ENCODE measurements at regions not wholly inside any gene's neighbourhood (a gene's known extent, or its start where the extent isn't known, plus 50 kb on each side); places are given as distances from the start of the nearest gene placed in this dataset.

GRCh38 chr5:62814991-62815390 is 236.4 kb downstream of the LRRC70 start:
- no peaks in the 10 kb centered on the region for H3K36me3 ChIP-seq (ENCODE audit: control insufficient read depth in 2 of 2, insufficient read depth in 2 of 2, low read length in 1 of 2)
- H4K20me1 ChIP-seq (ENCODE audit: control insufficient read depth, insufficient read depth) = no peaks in the 10 kb centered on the region
- TF ChIP-seq ATF2 (IDR thresholded peaks at IDR 0.05; ENCODE audit: low read length) (no peak), ZSCAN29 (IDR thresholded peaks at IDR 0.05) (no peak), ATF7 (IDR thresholded peaks at IDR 0.05; ENCODE audit: low read depth) (no peak), NR2C1 (IDR thresholded peaks at IDR 0.05) (no peak), ZNF384 (IDR thresholded peaks at IDR 0.05; ENCODE audit: borderline replicate concordance, low read depth, low read length) (no peak), NRF1 (conservative IDR thresholded peaks at IDR 0.05; ENCODE audit: low read depth, low read length) (no peak), RELB (IDR thresholded peaks at IDR 0.05; ENCODE audit: low read depth) (no peak), USF1 (IDR thresholded peaks at IDR 0.05; ENCODE audit: borderline replicate concordance, extremely low read length, insufficient read depth, low read depth, low read length) (no peak), RCOR1 (conservative IDR thresholded peaks at IDR 0.05; ENCODE audit: low read depth, low read length) (no peak), ELK1 (IDR thresholded peaks at IDR 0.05; ENCODE audit: low read depth, low read length) (no peak), PRDM15 (CRISPR knock-in tag; IDR thresholded peaks at IDR 0.05) (no peak)
- no peak for ATAC-seq
- RAD21 ChIA-PET (ENCODE audit: unreplicated experiment) = no interaction called here
- no peak overlapping the region for H3K27ac ChIP-seq (ENCODE audit: control insufficient read depth, insufficient read depth)
- no peaks in the 10 kb centered on the region for H3K9me3 ChIP-seq (replicated peaks; ENCODE audit: control insufficient read depth, insufficient read depth, low read length)
- CTCF ChIA-PET = no interaction called here
- DNase-seq (ENCODE audit: low read depth, low spot score) = no peak
- intact Hi-C loops (cut with micrococcal nuclease; ENCODE audit: unreplicated experiment) (no loop called here), in situ Hi-C loops (cut with MboI) (no loop called here)
- BruUV-seq (replicated peaks) = no TSS peak
- no peak overlapping the region for H3K9ac ChIP-seq (ENCODE audit: control insufficient read depth, insufficient read depth, low read length)
- SMC1A ChIA-PET (ENCODE audit: uncharacterized antibody, unreplicated experiment) = interaction anchor here (1.1 kb wide), 1 partner anchor 31 kb away, joined by 3 read pairs; no protein-coding TSS in a partner anchor
- no peak for FAIRE-seq
- H2AFZ ChIP-seq (ENCODE audit: control insufficient read depth, low read depth, low read length) = no peak overlapping the region
- no peak overlapping the region for H3K4me3 ChIP-seq
- H3K79me2 ChIP-seq (ENCODE audit: control insufficient read depth, insufficient read depth, low read length) = no peaks in the 10 kb centered on the region
- H3K4me2 ChIP-seq (ENCODE audit: control insufficient read depth, insufficient read depth) = no peak overlapping the region
- no peaks in the 10 kb centered on the region for H3K27me3 ChIP-seq (replicated peaks in 1 of 2; ENCODE audit: control insufficient read depth in 2 of 2, insufficient read depth in 2 of 2, low read length in 1 of 2)
- POLR2A ChIA-PET = no interaction called here
- H3K4me1 ChIP-seq (ENCODE audit: control insufficient read depth, insufficient read depth, low read length) = no peaks in the 10 kb centered on the region
- WGBS (ENCODE audit: insufficient coverage, insufficient replicate concordance, low lambda C conversion rate, missing lambda C conversion rate) = 17% methylated on average over 2 of the region's 2 CpGs

All from GM12878 (cell line).